Gastroesophageal sphincter (tissue), 3 donors: ENCODE measurements at regions not wholly inside any gene's neighbourhood (a gene's known extent, or its start where the extent isn't known, plus 50 kb on each side); places are given as distances from the start of the nearest gene placed in this dataset.

ENCODE experiments used
- CTCF ChIP-seq, 4 experiments: fragments of 200-600 bp in 2 of 4; fragments of 450-650 bp in 2 of 4; sonication (generic) in 1 of 4; IDR thresholded peaks; one replicate each; pipeline ENCODE4 v1.5.1; 2017 to 2019; ENCODE audit warnings: antibody characterized with exemption in 4 of 4, mild to moderate bottlenecking in 2 of 4, moderate library complexity in 2 of 4
- POLR2A ChIP-seq, 2 donors: fragments of 450-650 bp; IDR thresholded peaks; one replicate each; pipeline ENCODE4 v1.6.1; 2017; ENCODE audit warnings: antibody characterized with exemption in 2 of 2, mild to moderate bottlenecking in 2 of 2, moderate library complexity in 1 of 2
- POLR2AphosphoS5 ChIP-seq: sonication (generic); formaldehyde crosslinking; IDR thresholded peaks from one replicate; pipeline ENCODE4 v1.6.1; 2017; ENCODE audit warnings: antibody characterized with exemption

- TF ChIP-seq CTCF (IDR thresholded peaks at IDR 0.05) (no peak), POLR2A (IDR thresholded peaks at IDR 0.05) (no peak), POLR2AphosphoS5 (no peak)
Measured at GRCh38 chr4:30817447-30817846, 97.3 kb downstream of the PCDH7 start.
